ENCODE measurements at regions not wholly inside any gene's neighbourhood (a gene's known extent, or its start where the extent isn't known, plus 50 kb on each side); places are given as distances from the start of the nearest gene placed in this dataset.

DNA sequence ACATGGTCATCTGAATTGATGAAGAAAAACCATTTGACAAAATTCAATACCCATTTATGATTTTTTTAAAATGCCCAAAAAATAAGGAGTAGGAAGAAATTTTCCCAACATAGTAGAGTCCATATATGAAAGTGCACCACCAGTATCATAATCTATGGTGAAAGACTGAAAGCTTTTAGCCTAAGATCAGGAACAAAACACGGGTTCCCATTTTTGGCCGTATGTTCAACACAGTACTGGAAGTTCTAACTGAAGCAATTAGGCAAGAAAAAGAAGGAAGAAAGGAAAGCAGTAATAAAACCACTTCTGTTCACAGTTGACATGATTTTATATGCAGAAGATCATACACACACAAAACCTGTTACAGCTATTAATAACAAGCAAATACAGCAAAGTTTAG is 227.8 kb upstream of the RAB4A start:
- TF ChIP-seq EZH2 (IDR thresholded peaks at IDR 0.05; ENCODE audit: borderline replicate concordance) (no peak), CTCF (IDR thresholded peaks at IDR 0.05; ENCODE audit: poor library complexity) (no peak), EZH2phosphoT487 (IDR thresholded peaks at IDR 0.05; ENCODE audit: low read depth, severe bottlenecking, unreplicated experiment) (no peak)

Measured in hepatocyte (in vitro differentiated cells).